Stomach (tissue), 4 donors: ENCODE measurements at regions not wholly inside any gene's neighbourhood (a gene's known extent, or its start where the extent isn't known, plus 50 kb on each side); places are given as distances from the start of the nearest gene placed in this dataset.

Source experiments
- EP300 ChIP-seq: sonication (generic); formaldehyde crosslinking; IDR thresholded peaks from one replicate; pipeline ENCODE4 v1.6.1; 2017; ENCODE audit warnings: antibody characterized with exemption
- POLR2A ChIP-seq, 4 donors: fragments of 450-650 bp; IDR thresholded peaks; one replicate each; pipeline ENCODE4 v1.6.1; 2016; ENCODE audit warnings: antibody characterized with exemption in 4 of 4, control low read depth in 2 of 4, mild to moderate bottlenecking in 1 of 4, moderate library complexity in 1 of 4
- POLR2AphosphoS5 ChIP-seq, 3 donors: sonication (generic); formaldehyde crosslinking; IDR thresholded peaks; one replicate each; pipeline ENCODE4 v1.6.1; 2016; ENCODE audit warnings: antibody characterized with exemption in 3 of 3
- TF ChIP-seq, protein P1 (sequence below), 7 experiments: fragments of 450-650 bp in 4 of 7; fragments of 200-600 bp in 3 of 7; sonication (generic) in 3 of 7; IDR thresholded peaks; one replicate each; pipeline ENCODE4 v1.5.1; 2016 to 2019; ENCODE audit warnings: antibody characterized with exemption in 7 of 7, control low read depth in 2 of 7, mild to moderate bottlenecking in 1 of 7

DNA sequence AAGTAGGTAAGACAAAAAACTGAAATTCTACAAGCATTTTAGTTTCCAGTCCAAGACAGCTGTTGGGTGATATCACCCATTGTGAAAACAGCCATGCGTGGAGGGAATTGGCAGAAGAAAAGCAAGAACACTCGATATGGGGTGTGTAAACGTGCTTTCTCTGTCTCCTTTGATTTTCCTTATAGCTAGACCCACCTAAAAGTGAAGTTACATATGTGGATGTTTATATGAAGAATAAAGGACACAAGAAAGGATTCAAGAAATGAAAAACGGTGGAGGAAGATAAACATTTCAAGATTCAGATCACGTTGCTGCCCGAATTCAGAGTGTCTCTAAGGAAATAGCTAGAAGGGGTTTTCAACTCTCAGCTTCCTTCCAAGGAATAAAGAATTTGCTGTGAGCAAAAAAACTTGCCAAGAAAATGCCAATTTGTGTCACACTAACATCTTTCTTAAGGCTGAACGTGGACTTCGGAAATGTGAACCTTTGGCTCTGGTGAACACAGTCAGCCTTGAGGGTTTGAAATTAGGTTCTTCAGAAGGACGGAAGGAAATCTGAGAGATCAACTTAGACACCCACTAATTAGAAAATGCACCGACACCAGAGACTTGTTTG lies 269.0 kb upstream of the ADAMTS9 start:
- TF ChIP-seq, protein P1, sequence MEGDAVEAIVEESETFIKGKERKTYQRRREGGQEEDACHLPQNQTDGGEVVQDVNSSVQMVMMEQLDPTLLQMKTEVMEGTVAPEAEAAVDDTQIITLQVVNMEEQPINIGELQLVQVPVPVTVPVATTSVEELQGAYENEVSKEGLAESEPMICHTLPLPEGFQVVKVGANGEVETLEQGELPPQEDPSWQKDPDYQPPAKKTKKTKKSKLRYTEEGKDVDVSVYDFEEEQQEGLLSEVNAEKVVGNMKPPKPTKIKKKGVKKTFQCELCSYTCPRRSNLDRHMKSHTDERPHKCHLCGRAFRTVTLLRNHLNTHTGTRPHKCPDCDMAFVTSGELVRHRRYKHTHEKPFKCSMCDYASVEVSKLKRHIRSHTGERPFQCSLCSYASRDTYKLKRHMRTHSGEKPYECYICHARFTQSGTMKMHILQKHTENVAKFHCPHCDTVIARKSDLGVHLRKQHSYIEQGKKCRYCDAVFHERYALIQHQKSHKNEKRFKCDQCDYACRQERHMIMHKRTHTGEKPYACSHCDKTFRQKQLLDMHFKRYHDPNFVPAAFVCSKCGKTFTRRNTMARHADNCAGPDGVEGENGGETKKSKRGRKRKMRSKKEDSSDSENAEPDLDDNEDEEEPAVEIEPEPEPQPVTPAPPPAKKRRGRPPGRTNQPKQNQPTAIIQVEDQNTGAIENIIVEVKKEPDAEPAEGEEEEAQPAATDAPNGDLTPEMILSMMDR (IDR thresholded peaks at IDR 0.05): no peak
- TF ChIP-seq POLR2AphosphoS5 (IDR thresholded peaks at IDR 0.05) (no peak), POLR2A (IDR thresholded peaks at IDR 0.05) (no peak), EP300 (no peak)
